NB4 (cell line): ENCODE measurements at regions not wholly inside any gene's neighbourhood (a gene's known extent, or its start where the extent isn't known, plus 50 kb on each side); places are given as distances from the start of the nearest gene placed in this dataset.

Experiments used
- CTCF ChIP-seq: IDR thresholded peaks from one replicate; pipeline ENCODE4 v1.5.1; 2012; ENCODE audit warnings: low read depth, low read length
- MYC ChIP-seq: IDR thresholded peaks from 2 replicates; pipeline ENCODE4 v1.6.1; 2011; ENCODE audit warnings: low read depth, low read length
- POLR2A ChIP-seq: IDR thresholded peaks from 2 replicates; pipeline ENCODE4 v1.6.1; 2011; ENCODE audit warnings: mild to moderate bottlenecking; ENCODE audit not compliant: insufficient read length; ENCODE audit errors: extremely low read depth

GRCh38 chr2:196245378-196246140 is 74.2 kb upstream of the STK17B start:
- TF ChIP-seq CTCF, result no peak
- no peak for TF ChIP-seq MYC
- TF ChIP-seq POLR2A, result no peak
